ENCODE measurements at regions not wholly inside any gene's neighbourhood (a gene's known extent, or its start where the extent isn't known, plus 50 kb on each side); places are given as distances from the start of the nearest gene placed in this dataset.

GRCh38 chr4:81990898-81991297 is 382.9 kb downstream of the HNRNPD start:
- no peaks in the 10 kb centered on the region for H3K27me3 Mint-ChIP-seq (ENCODE audit: insufficient read depth, unreplicated experiment)
- CTCF ChIA-PET = no interaction called here
- no TSS peak for BruUV-seq (replicated peaks)
- intact Hi-C loops (cut with micrococcal nuclease) = no loop called here
- H3K9me3 Mint-ChIP-seq (ENCODE audit: unreplicated experiment) = no peaks in the 10 kb centered on the region
- POLR2A ChIA-PET = no interaction called here
- H3K4me1 Mint-ChIP-seq (ENCODE audit: insufficient read depth, unreplicated experiment) = no peaks in the 10 kb centered on the region
- no peak for TF ChIP-seq CTCF (IDR thresholded peaks at IDR 0.05; ENCODE audit: unreplicated experiment)
- no peak overlapping the region for H3K27ac Mint-ChIP-seq (ENCODE audit: low read depth, unreplicated experiment)
- no peaks in the 10 kb centered on the region for H3K36me3 Mint-ChIP-seq (ENCODE audit: insufficient read depth, unreplicated experiment)
- DNase-seq (ENCODE audit: unreplicated experiment) = no peak
- H3K4me3 Mint-ChIP-seq (ENCODE audit: unreplicated experiment) = no peak overlapping the region

- no peaks in the 10 kb centered on the region for H3K4me1 Mint-ChIP-seq (ENCODE audit: insufficient read depth, unreplicated experiment)
- POLR2A ChIA-PET = interaction anchor here (0.7 to 0.9 kb wide), 2 partner anchors 19 to 152 kb away, joined by 3 read pairs; no protein-coding TSS in a partner anchor
- no peaks in the 10 kb centered on the region for H3K27me3 Mint-ChIP-seq (ENCODE audit: insufficient read depth, unreplicated experiment)
- BruUV-seq (replicated peaks) = no TSS peak
- H3K36me3 Mint-ChIP-seq (ENCODE audit: insufficient read depth, unreplicated experiment) = no peaks in the 10 kb centered on the region
- intact Hi-C loops (cut with micrococcal nuclease) = no loop called here
- no peak for TF ChIP-seq CTCF (IDR thresholded peaks at IDR 0.05; ENCODE audit: unreplicated experiment)
- H3K4me3 Mint-ChIP-seq (ENCODE audit: unreplicated experiment) = no peak overlapping the region
- no peak overlapping the region for H3K27ac Mint-ChIP-seq (ENCODE audit: low read depth, unreplicated experiment)
- CTCF ChIA-PET = interaction anchor here (1.5 kb wide), 1 partner anchor 278 kb away, joined by 4 read pairs; no protein-coding TSS in a partner anchor
- no peaks in the 10 kb centered on the region for H3K9me3 Mint-ChIP-seq (ENCODE audit: unreplicated experiment)
- no peak for DNase-seq (ENCODE audit: unreplicated experiment)
Measured at GRCh38 chr4:81990211-81990610, 383.6 kb downstream of the HNRNPD start.

- CTCF ChIA-PET = interaction anchor here (0.7 to 1.5 kb wide), 3 partner anchors 55 to 279 kb away, joined by 3 to 5 read pairs (median 4); no protein-coding TSS in a partner anchor
- no peaks in the 10 kb centered on the region for H3K4me1 Mint-ChIP-seq (ENCODE audit: insufficient read depth, unreplicated experiment)
- POLR2A ChIA-PET = interaction anchor here (0.9 kb wide), 1 partner anchor 18 kb away, joined by 3 read pairs; no protein-coding TSS in a partner anchor
- no peaks in the 10 kb centered on the region for H3K27me3 Mint-ChIP-seq (ENCODE audit: insufficient read depth, unreplicated experiment)
- DNase-seq (ENCODE audit: unreplicated experiment) = no peak
- no peak overlapping the region for H3K4me3 Mint-ChIP-seq (ENCODE audit: unreplicated experiment)
- H3K27ac Mint-ChIP-seq (ENCODE audit: low read depth, unreplicated experiment) = no peak overlapping the region
- no TSS peak for BruUV-seq (replicated peaks)
- TF ChIP-seq CTCF (IDR thresholded peaks at IDR 0.05; ENCODE audit: unreplicated experiment) = no peak
- H3K36me3 Mint-ChIP-seq (ENCODE audit: insufficient read depth, unreplicated experiment) = no peaks in the 10 kb centered on the region
- no peaks in the 10 kb centered on the region for H3K9me3 Mint-ChIP-seq (ENCODE audit: unreplicated experiment)
- intact Hi-C loops (cut with micrococcal nuclease) = no loop called here
Measured at GRCh38 chr4:81989202-81989601, 384.6 kb downstream of the HNRNPD start.

GRCh38 chr4:81988178-81988577 is 385.6 kb downstream of the HNRNPD start:
- no peak overlapping the region for H3K4me3 Mint-ChIP-seq (ENCODE audit: unreplicated experiment)
- intact Hi-C loops (cut with micrococcal nuclease) = no loop called here
- TF ChIP-seq CTCF (IDR thresholded peaks at IDR 0.05; ENCODE audit: unreplicated experiment) = no peak
- no peak for DNase-seq (ENCODE audit: unreplicated experiment)
- H3K27ac Mint-ChIP-seq (ENCODE audit: low read depth, unreplicated experiment) = no peak overlapping the region
- H3K9me3 Mint-ChIP-seq (ENCODE audit: unreplicated experiment) = no peaks in the 10 kb centered on the region
- BruUV-seq (replicated peaks) = no TSS peak
- H3K27me3 Mint-ChIP-seq (ENCODE audit: insufficient read depth, unreplicated experiment) = no peaks in the 10 kb centered on the region
- no peaks in the 10 kb centered on the region for H3K4me1 Mint-ChIP-seq (ENCODE audit: insufficient read depth, unreplicated experiment)
- no peaks in the 10 kb centered on the region for H3K36me3 Mint-ChIP-seq (ENCODE audit: insufficient read depth, unreplicated experiment)
- ChIA-PET CTCF (interaction anchor here (0.6 kb wide), 1 partner anchor 144 kb away, joined by 3 read pairs; no protein-coding TSS in a partner anchor), POLR2A (no interaction called here)
